ENCODE measurements at regions not wholly inside any gene's neighbourhood (a gene's known extent, or its start where the extent isn't known, plus 50 kb on each side); places are given as distances from the start of the nearest gene placed in this dataset.

- in situ Hi-C loops (cut with HindIII; ENCODE audit: low pct_unique_long_range_greater_than_20kb, low sequenced_read_pairs): no loop called here
- no peak for DNase-seq (ENCODE audit: low read depth, low spot score)
Measured at GRCh38 chr10:52609626-52610240, 162.9 kb downstream of the MBL2 start.

DNA sequence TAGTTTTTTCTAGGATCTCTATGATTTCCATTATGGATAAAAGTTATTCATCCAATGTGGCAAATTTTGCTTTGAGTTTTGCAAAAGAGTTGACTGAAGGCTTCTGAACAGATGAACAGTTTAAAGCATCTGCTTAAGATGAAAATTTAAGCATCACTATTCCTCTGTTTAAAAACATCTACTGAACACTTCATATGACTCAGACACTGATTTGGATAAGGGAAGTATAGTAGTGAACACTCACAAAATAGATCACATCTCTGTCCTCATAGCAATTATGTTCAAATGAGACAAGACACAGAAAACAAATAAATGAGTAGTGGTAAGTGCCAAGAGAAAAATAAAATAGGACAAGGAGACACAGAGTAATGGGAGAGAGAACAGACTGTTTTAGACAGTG lies 157.3 kb downstream of the MBL2 start:
- in situ Hi-C loops (cut with HindIII; ENCODE audit: low pct_unique_long_range_greater_than_20kb, low sequenced_read_pairs): no loop called here
- DNase-seq (ENCODE audit: low read depth, low spot score): no peak

- in situ Hi-C loops (cut with HindIII; ENCODE audit: low pct_unique_long_range_greater_than_20kb, low sequenced_read_pairs): no loop called here
- DNase-seq (ENCODE audit: low read depth, low spot score): no peak
Measured at GRCh38 chr10:52615756-52616394, 156.7 kb downstream of the MBL2 start.

GRCh38 chr10:52616395-52616764 lies 156.2 kb downstream of the MBL2 start:
- DNase-seq (ENCODE audit: low read depth, low spot score): no peak
- in situ Hi-C loops (cut with HindIII; ENCODE audit: low pct_unique_long_range_greater_than_20kb, low sequenced_read_pairs): no loop called here

- no peak for DNase-seq (ENCODE audit: low read depth, low spot score)
- in situ Hi-C loops (cut with HindIII; ENCODE audit: low pct_unique_long_range_greater_than_20kb, low sequenced_read_pairs): no loop called here
Measured at GRCh38 chr10:52617346-52617745, 155.2 kb downstream of the MBL2 start.

GRCh38 chr10:52619052-52619451 lies 153.5 kb downstream of the MBL2 start:
- in situ Hi-C loops (cut with HindIII; ENCODE audit: low pct_unique_long_range_greater_than_20kb, low sequenced_read_pairs): no loop called here
- DNase-seq (ENCODE audit: low read depth, low spot score): no peak

GRCh38 chr10:52621635-52622079 lies 150.9 kb downstream of the MBL2 start:
- no peak for DNase-seq (ENCODE audit: low read depth, low spot score)
- in situ Hi-C loops (cut with HindIII; ENCODE audit: low pct_unique_long_range_greater_than_20kb, low sequenced_read_pairs): no loop called here

GRCh38 chr10:52623761-52624160 lies 148.8 kb downstream of the MBL2 start:
- in situ Hi-C loops (cut with HindIII; ENCODE audit: low pct_unique_long_range_greater_than_20kb, low sequenced_read_pairs): no loop called here

DNA sequence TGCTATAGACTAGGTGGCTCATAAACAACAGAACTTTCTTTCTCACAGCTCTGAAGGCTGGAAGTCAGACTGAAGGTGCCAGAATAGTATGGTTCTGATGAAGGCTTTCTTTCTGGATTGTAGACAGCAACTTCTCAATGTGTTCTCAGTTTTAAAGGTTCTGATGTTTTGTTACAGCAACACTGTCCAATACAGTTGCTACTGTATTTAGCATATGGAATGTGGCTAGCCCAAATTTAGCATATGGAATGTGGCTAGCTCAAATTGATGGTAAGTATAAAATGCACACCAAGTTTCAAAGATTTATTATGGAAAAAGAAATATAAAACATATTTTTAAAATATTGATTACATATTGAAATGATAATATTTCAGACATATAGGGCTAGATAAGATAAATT lies 145.3 kb downstream of the MBL2 start:
- in situ Hi-C loops (cut with HindIII; ENCODE audit: low pct_unique_long_range_greater_than_20kb, low sequenced_read_pairs): no loop called here
- no peak for DNase-seq (ENCODE audit: low read depth, low spot score)

More at GRCh38 chr10:52623761-52624160, 148.8 kb downstream of the MBL2 start:
- no peak for DNase-seq (ENCODE audit: low read depth, low spot score)

DNA sequence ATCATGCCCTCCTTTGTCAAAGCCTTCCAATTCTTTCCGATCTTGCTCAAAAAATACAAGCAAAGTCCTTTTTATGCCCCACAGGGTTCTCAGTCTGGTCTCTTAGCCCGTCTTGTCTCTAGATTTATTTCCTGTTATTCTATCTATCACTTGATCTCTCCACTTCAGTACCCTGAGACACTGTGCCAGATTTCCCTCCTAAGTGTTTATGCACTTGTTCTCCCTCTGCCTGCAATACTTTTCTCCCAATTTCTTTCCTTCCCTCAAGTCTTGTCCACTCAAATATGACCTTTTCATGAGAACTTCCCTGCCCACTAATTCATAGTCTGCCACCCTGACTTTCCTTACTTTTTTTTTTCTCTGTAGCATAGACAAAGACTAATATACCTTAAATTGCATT lies 141.4 kb downstream of the MBL2 start:
- in situ Hi-C loops (cut with HindIII; ENCODE audit: low pct_unique_long_range_greater_than_20kb, low sequenced_read_pairs): no loop called here
- DNase-seq (ENCODE audit: low read depth, low spot score): no peak

GRCh38 chr10:52631648-52632047 lies 140.9 kb downstream of the MBL2 start:
- no peak for DNase-seq (ENCODE audit: low read depth, low spot score)
- in situ Hi-C loops (cut with HindIII; ENCODE audit: low pct_unique_long_range_greater_than_20kb, low sequenced_read_pairs): no loop called here

DNA sequence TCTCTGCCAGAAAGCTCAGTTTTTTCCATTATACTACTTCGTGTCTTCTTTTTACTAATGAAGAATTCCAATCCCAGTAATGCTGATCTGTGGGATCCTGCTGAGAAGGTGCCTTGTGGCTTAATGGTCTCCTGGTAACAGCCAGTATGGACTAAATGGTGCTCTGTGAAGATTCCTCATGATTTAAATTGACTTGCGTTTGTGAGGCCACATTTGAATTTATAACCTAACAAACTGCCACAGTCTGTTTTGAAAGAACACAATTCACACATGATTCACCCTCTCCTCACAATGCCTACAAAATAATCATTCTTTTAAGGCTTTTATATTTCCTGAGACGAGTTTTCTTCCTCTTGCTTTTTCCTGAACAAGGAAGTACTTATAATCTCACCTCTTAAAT lies 140.0 kb downstream of the MBL2 start:
- in situ Hi-C loops (cut with HindIII; ENCODE audit: low pct_unique_long_range_greater_than_20kb, low sequenced_read_pairs): no loop called here
- peak; percentile 37 for DNase-seq (ENCODE audit: low read depth, low spot score)

GRCh38 chr10:52633266-52633665 lies 139.3 kb downstream of the MBL2 start:
- DNase-seq (ENCODE audit: low read depth, low spot score): no peak
- in situ Hi-C loops (cut with HindIII; ENCODE audit: low pct_unique_long_range_greater_than_20kb, low sequenced_read_pairs): no loop called here

GRCh38 chr10:52635651-52636050 lies 136.9 kb downstream of the MBL2 start:
- in situ Hi-C loops (cut with HindIII; ENCODE audit: low pct_unique_long_range_greater_than_20kb, low sequenced_read_pairs): no loop called here
- DNase-seq (ENCODE audit: low read depth, low spot score): no peak

GRCh38 chr10:52636874-52637273 lies 135.7 kb downstream of the MBL2 start:
- no peak for DNase-seq (ENCODE audit: low read depth, low spot score)
- in situ Hi-C loops (cut with HindIII; ENCODE audit: low pct_unique_long_range_greater_than_20kb, low sequenced_read_pairs): no loop called here

DNA sequence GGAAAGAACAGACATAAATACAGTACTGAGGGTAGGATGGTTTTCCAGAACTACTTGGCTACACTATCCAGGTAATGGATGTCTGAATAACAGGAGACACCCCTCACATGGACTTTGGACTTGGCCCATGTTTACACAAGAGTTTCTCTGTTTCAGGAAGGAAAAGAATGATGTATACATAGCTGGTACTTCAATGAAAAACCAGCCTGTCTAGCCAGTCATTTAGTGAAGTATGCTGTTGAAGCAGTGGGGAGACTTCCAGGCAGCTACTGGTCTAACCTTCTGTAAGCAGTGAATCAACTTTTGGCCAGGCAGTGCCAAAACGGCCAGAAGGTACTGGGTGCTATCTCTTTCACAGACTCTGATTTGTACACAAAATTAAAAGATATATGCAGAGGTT lies 135.0 kb downstream of the MBL2 start:
- in situ Hi-C loops (cut with HindIII; ENCODE audit: low pct_unique_long_range_greater_than_20kb, low sequenced_read_pairs): no loop called here
- no peak for DNase-seq (ENCODE audit: low read depth, low spot score)

GRCh38 chr10:52639652-52640051 lies 132.9 kb downstream of the MBL2 start:
- in situ Hi-C loops (cut with HindIII; ENCODE audit: low pct_unique_long_range_greater_than_20kb, low sequenced_read_pairs): no loop called here
- DNase-seq (ENCODE audit: low read depth, low spot score): no peak

- no peak for DNase-seq (ENCODE audit: low read depth, low spot score)
- in situ Hi-C loops (cut with HindIII; ENCODE audit: low pct_unique_long_range_greater_than_20kb, low sequenced_read_pairs): no loop called here
Measured at GRCh38 chr10:52642208-52642607, 130.4 kb downstream of the MBL2 start.

GRCh38 chr10:52644373-52645186 lies 128.0 kb downstream of the MBL2 start:
- DNase-seq (ENCODE audit: low read depth, low spot score): peak; percentile 70
- in situ Hi-C loops (cut with HindIII; ENCODE audit: low pct_unique_long_range_greater_than_20kb, low sequenced_read_pairs): no loop called here

All from SK-MEL-5 (cell line).